GM23338 (cell line): ENCODE measurements at regions not wholly inside any gene's neighbourhood (a gene's known extent, or its start where the extent isn't known, plus 50 kb on each side); places are given as distances from the start of the nearest gene placed in this dataset.

Experiments
- ATAC-seq: fragments of 200-7000 bp; cut with Tn5 transposase; 3 replicates; pipeline ENCODE4 v1.9.1; 2020
- DNase-seq: peaks from one replicate; pipeline ENCODE4 v3.0.0-alpha.2; 2015; ENCODE audit warnings: low spot score
- H2AFZ ChIP-seq: fragments of 200-600 bp; sonication (generic); 2 replicates; pipeline ENCODE4 v1.8.0; 2016; ENCODE audit warnings: antibody characterized with exemption, mild to moderate bottlenecking, moderate library complexity
- H3F3A ChIP-seq: fragments of 200-600 bp; sonication (generic); replicated peaks from 2 replicates; pipeline ENCODE4 v1.8.0; 2017; ENCODE audit warnings: antibody characterized with exemption, mixed run types, low read depth
- H3K27ac ChIP-seq: fragments of 200-600 bp; sonication (generic); 2 replicates; pipeline ENCODE4 v1.6.1; 2016; ENCODE audit warnings: low read depth
- H3K27me3 ChIP-seq: fragments of 200-600 bp; sonication (generic); 2 replicates; pipeline ENCODE4 v1.8.0; 2016; ENCODE audit warnings: mild to moderate bottlenecking, mixed run types, moderate library complexity; ENCODE audit not compliant: insufficient read depth
- H3K36me3 ChIP-seq: fragments of 200-600 bp; sonication (generic); 2 replicates; pipeline ENCODE4 v1.8.0; 2016; ENCODE audit warnings: mild to moderate bottlenecking; ENCODE audit not compliant: insufficient read depth
- H3K4me1 ChIP-seq: fragments of 200-600 bp; sonication (generic); 2 replicates; pipeline ENCODE4 v1.8.0; 2016; ENCODE audit warnings: mild to moderate bottlenecking, moderate library complexity; ENCODE audit not compliant: insufficient read depth
- H3K4me2 ChIP-seq: fragments of 200-600 bp; sonication (generic); 2 replicates; pipeline ENCODE4 v1.7.1; 2017; ENCODE audit warnings: mixed run types
- H3K4me3 ChIP-seq: fragments of 200-600 bp; sonication (generic); 2 replicates; pipeline ENCODE4 v1.6.1; 2016; ENCODE audit warnings: mixed run types
- H3K79me2 ChIP-seq: fragments of 200-600 bp; sonication (generic); replicated peaks from 2 replicates; pipeline ENCODE4 v1.8.0; 2017; ENCODE audit warnings: mild to moderate bottlenecking; ENCODE audit not compliant: insufficient read depth
- H3K9me2 ChIP-seq: fragments of 200-600 bp; sonication (generic); 2 replicates; pipeline ENCODE4 v1.8.0; 2017; ENCODE audit not compliant: insufficient read depth
- H4K20me1 ChIP-seq: fragments of 200-600 bp; sonication (generic); replicated peaks from 2 replicates; pipeline ENCODE4 v1.8.0; 2017; ENCODE audit warnings: mild to moderate bottlenecking; ENCODE audit not compliant: insufficient read depth
- H3K27ac Mint-ChIP-seq: 2 replicates; pipeline ENCODE4 v1.8.0; 2020; ENCODE audit warnings: inconsistent platforms, mild to moderate bottlenecking, moderate library complexity, mixed read lengths
- H3K27me3 Mint-ChIP-seq: 3 replicates; pipeline ENCODE4 v1.8.0; 2022; ENCODE audit warnings: low read depth, mild to moderate bottlenecking, moderate library complexity, mixed read lengths, inconsistent platforms; ENCODE audit not compliant: insufficient read depth, poor library complexity
- H3K36me3 Mint-ChIP-seq: 3 replicates; pipeline ENCODE4 v1.8.0; 2021; ENCODE audit warnings: low read depth, mild to moderate bottlenecking, inconsistent platforms, moderate library complexity, mixed read lengths
- H3K4me1 Mint-ChIP-seq: 3 replicates; pipeline ENCODE4 v1.8.0; 2020; ENCODE audit warnings: mild to moderate bottlenecking, inconsistent platforms, mixed read lengths
- H3K4me3 Mint-ChIP-seq: 3 replicates; pipeline ENCODE4 v1.8.0; 2021; ENCODE audit warnings: moderate library complexity, mild to moderate bottlenecking, inconsistent platforms, mixed read lengths
- H3K9me3 Mint-ChIP-seq: 3 replicates; pipeline ENCODE4 v1.8.0; 2020; ENCODE audit warnings: moderate library complexity, mild to moderate bottlenecking, inconsistent platforms, mixed read lengths
- CREB1 ChIP-seq: fragments of 250-450 bp; sonication (Bioruptor Pico); IDR thresholded peaks from 2 replicates; pipeline ENCODE4 v1.5.0; 2020; ENCODE audit warnings: low read depth, mild to moderate bottlenecking, moderate library complexity
- EZH2 ChIP-seq: fragments of 200-600 bp; sonication (generic); IDR thresholded peaks from one replicate; pipeline ENCODE4 v1.8.0; 2017; ENCODE audit warnings: antibody characterized with exemption, mild to moderate bottlenecking, low read depth; ENCODE audit not compliant: unreplicated experiment
- EZH2phosphoT487 ChIP-seq: fragments of 200-600 bp; sonication (generic); IDR thresholded peaks from one replicate; pipeline ENCODE4 v1.8.1; 2018; ENCODE audit warnings: antibody characterized with exemption; ENCODE audit not compliant: unreplicated experiment
- JUNB ChIP-seq: IDR thresholded peaks from one replicate; pipeline ENCODE4 v1.6.1; 2016; ENCODE audit warnings: antibody characterized with exemption; ENCODE audit not compliant: unreplicated experiment
- NANOG ChIP-seq: IDR thresholded peaks from 2 replicates; pipeline ENCODE4 v1.6.1; 2016; ENCODE audit warnings: antibody characterized with exemption, borderline replicate concordance
- POLR2AphosphoS5 ChIP-seq: IDR thresholded peaks from 2 replicates; pipeline ENCODE4 v1.6.1; 2016; ENCODE audit warnings: antibody characterized with exemption, low read depth
- ZNF114 ChIP-seq: fragments of 250-450 bp; sonication (Bioruptor Pico); IDR thresholded peaks from 2 replicates; pipeline ENCODE4 v1.5.0; 2020; ENCODE audit warnings: mild to moderate bottlenecking, moderate library complexity
- ZNF331 ChIP-seq: fragments of 250-450 bp; sonication (Bioruptor Pico); IDR thresholded peaks from 2 replicates; pipeline ENCODE4 v1.5.0; 2020; ENCODE audit warnings: low read depth, mild to moderate bottlenecking, moderate library complexity
- TF ChIP-seq, protein P1 (sequence below), 2 experiments: fragments of 200-600 bp in 1 of 2; sonication (generic) in 1 of 2; conservative IDR thresholded peaks; 2 replicates each; pipeline versions ENCODE4 v1.5.1 to v1.6.1; 2016 to 2017; ENCODE audit warnings: antibody characterized with exemption in 2 of 2, low read depth in 2 of 2, mild to moderate bottlenecking in 2 of 2, moderate library complexity in 1 of 2
- TF ChIP-seq, protein P2 (sequence below): IDR thresholded peaks from one replicate; pipeline ENCODE4 v1.6.1; 2018; ENCODE audit warnings: antibody characterized with exemption; ENCODE audit not compliant: unreplicated experiment
- TF ChIP-seq, protein P3 (sequence below): IDR thresholded peaks from 2 replicates; pipeline ENCODE4 v1.6.1; 2016; ENCODE audit warnings: antibody characterized with exemption

DNA sequence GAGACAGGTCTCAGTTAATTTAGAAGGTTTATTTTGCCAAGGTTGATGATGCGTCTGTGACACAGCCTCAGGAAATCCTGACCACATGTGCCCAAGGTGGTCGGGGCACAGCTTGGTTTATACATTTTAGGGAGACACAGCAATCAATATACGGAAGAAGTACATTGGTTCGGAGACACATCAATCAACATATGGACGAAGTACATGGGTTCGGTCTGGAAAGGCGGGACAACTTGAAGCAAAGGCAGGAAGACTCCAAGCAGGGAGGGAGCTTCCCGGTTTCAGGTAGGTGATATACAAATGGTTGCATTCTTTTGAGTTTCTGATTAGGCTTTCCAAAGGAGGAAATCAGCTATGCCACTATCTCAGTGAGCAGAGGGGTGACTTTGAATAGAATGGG, 225.2 kb upstream of the ZFP42 start:
- peaks cover 8% of the 10 kb centered on the region; the same call in 1 of the 2 replicates for H3K9me2 ChIP-seq
- peaks cover 3% of the 10 kb centered on the region; the same call in 2 of the 3 replicates for H3K36me3 Mint-ChIP-seq
- peak overlapping the region; percentile 48; the same call in 1 of the 2 replicates for H3K4me2 ChIP-seq
- no peak overlapping the region for H3K27ac ChIP-seq
- peak; percentile 62 for ATAC-seq
- H3K4me3 ChIP-seq, result no peak overlapping the region
- no peak overlapping the region for H3K4me3 Mint-ChIP-seq
- H3K4me1 ChIP-seq, result 0 out of 2 replicates have a peak, but pooled peaks cover 4% of the 10 kb centered on the region
- no peak overlapping the region; the same call in 1 of the 2 replicates for H3K27ac Mint-ChIP-seq
- peak overlapping the region; percentile 82 for H2AFZ ChIP-seq
- 0 out of 3 replicates have a peak, but pooled peaks cover 2% of the 10 kb centered on the region for H3K9me3 Mint-ChIP-seq
- H4K20me1 ChIP-seq, result no peaks in the 10 kb centered on the region
- peak; percentile 74 for DNase-seq
- 0 out of 2 replicates have a peak, but pooled peaks cover under 1% of the 10 kb centered on the region for H3K36me3 ChIP-seq
- peaks cover 3% of the 10 kb centered on the region; the same call in 2 of the 3 replicates for H3K4me1 Mint-ChIP-seq
- no peaks in the 10 kb centered on the region for H3F3A ChIP-seq
- TF ChIP-seq NANOG (no peak), POLR2AphosphoS5 (no peak), JUNB (no peak), ZNF114 (no peak), CREB1 (CRISPR knock-in tag) (no peak)
- TF ChIP-seq, protein P1, sequence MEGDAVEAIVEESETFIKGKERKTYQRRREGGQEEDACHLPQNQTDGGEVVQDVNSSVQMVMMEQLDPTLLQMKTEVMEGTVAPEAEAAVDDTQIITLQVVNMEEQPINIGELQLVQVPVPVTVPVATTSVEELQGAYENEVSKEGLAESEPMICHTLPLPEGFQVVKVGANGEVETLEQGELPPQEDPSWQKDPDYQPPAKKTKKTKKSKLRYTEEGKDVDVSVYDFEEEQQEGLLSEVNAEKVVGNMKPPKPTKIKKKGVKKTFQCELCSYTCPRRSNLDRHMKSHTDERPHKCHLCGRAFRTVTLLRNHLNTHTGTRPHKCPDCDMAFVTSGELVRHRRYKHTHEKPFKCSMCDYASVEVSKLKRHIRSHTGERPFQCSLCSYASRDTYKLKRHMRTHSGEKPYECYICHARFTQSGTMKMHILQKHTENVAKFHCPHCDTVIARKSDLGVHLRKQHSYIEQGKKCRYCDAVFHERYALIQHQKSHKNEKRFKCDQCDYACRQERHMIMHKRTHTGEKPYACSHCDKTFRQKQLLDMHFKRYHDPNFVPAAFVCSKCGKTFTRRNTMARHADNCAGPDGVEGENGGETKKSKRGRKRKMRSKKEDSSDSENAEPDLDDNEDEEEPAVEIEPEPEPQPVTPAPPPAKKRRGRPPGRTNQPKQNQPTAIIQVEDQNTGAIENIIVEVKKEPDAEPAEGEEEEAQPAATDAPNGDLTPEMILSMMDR (conservative IDR thresholded peaks at IDR 0.05; ENCODE audit: low read depth in 2 of 2), result no peak
- no peaks in the 10 kb centered on the region for H3K79me2 ChIP-seq
- H3K27me3 Mint-ChIP-seq, result no peaks in the 10 kb centered on the region
- no peaks in the 10 kb centered on the region for H3K27me3 ChIP-seq

DNA sequence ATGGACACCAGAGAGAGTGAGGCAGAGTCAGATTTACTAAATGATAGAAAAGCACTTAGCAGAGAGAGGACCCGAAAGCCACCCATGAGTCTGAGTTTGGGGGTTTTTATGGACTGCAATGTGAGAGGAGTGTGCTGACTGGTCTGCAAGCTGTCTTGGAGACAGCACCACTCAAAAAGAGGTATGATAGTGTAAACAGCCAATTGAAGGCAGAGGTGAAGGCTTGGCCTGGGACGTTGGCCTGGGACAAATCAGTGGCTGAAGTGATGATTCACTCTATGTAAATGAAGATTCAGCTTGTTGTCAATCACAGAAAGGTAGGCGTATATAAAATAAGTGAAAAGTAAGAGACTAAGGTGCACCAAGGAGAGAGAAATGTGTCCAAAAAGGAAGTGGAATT, 217.6 kb upstream of the ZFP42 start:
- Histone ChIP-seq H3K79me2 (no peaks in the 10 kb centered on the region), H3K4me2 (no peak overlapping the region), H2AFZ (no peak overlapping the region), H3K9me2 (peaks cover 5% of the 10 kb centered on the region), H3K4me1 (peaks cover 21% of the 10 kb centered on the region), H3K36me3 (peaks cover 18% of the 10 kb centered on the region; the same call in 1 of the 2 replicates), H3K27ac (no peak overlapping the region), H4K20me1 (no peaks in the 10 kb centered on the region), H3F3A (no peaks in the 10 kb centered on the region), H3K27me3 (no peaks in the 10 kb centered on the region), H3K4me3 (no peak overlapping the region)
- Mint-ChIP-seq H3K4me1 (peaks cover 4% of the 10 kb centered on the region; the same call in 2 of the 3 replicates), H3K27ac (no peak overlapping the region), H3K36me3 (peaks cover 17% of the 10 kb centered on the region), H3K4me3 (no peak overlapping the region), H3K9me3 (peaks cover 14% of the 10 kb centered on the region), H3K27me3 (peaks cover 5% of the 10 kb centered on the region)
- DNase-seq, result peak; percentile 14
- no peak for ATAC-seq
- TF ChIP-seq EZH2phosphoT487 (no peak), EZH2 (no peak), JUNB (no peak), NANOG (no peak), ZNF114 (no peak), CREB1 (CRISPR knock-in tag) (no peak), ZNF331 (CRISPR knock-in tag) (no peak)
- TF ChIP-seq, protein P2, sequence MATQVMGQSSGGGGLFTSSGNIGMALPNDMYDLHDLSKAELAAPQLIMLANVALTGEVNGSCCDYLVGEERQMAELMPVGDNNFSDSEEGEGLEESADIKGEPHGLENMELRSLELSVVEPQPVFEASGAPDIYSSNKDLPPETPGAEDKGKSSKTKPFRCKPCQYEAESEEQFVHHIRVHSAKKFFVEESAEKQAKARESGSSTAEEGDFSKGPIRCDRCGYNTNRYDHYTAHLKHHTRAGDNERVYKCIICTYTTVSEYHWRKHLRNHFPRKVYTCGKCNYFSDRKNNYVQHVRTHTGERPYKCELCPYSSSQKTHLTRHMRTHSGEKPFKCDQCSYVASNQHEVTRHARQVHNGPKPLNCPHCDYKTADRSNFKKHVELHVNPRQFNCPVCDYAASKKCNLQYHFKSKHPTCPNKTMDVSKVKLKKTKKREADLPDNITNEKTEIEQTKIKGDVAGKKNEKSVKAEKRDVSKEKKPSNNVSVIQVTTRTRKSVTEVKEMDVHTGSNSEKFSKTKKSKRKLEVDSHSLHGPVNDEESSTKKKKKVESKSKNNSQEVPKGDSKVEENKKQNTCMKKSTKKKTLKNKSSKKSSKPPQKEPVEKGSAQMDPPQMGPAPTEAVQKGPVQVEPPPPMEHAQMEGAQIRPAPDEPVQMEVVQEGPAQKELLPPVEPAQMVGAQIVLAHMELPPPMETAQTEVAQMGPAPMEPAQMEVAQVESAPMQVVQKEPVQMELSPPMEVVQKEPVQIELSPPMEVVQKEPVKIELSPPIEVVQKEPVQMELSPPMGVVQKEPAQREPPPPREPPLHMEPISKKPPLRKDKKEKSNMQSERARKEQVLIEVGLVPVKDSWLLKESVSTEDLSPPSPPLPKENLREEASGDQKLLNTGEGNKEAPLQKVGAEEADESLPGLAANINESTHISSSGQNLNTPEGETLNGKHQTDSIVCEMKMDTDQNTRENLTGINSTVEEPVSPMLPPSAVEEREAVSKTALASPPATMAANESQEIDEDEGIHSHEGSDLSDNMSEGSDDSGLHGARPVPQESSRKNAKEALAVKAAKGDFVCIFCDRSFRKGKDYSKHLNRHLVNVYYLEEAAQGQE, result no peak
- TF ChIP-seq, protein P3, sequence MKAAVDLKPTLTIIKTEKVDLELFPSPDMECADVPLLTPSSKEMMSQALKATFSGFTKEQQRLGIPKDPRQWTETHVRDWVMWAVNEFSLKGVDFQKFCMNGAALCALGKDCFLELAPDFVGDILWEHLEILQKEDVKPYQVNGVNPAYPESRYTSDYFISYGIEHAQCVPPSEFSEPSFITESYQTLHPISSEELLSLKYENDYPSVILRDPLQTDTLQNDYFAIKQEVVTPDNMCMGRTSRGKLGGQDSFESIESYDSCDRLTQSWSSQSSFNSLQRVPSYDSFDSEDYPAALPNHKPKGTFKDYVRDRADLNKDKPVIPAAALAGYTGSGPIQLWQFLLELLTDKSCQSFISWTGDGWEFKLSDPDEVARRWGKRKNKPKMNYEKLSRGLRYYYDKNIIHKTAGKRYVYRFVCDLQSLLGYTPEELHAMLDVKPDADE, result no peak
